IMR-90 (cell line): ENCODE measurements at regions not wholly inside any gene's neighbourhood (a gene's known extent, or its start where the extent isn't known, plus 50 kb on each side); places are given as distances from the start of the nearest gene placed in this dataset.
A peak's percentile ranks its signal among the peaks of the same experiment; 100 is the strongest.

Source experiments
- ATAC-seq: fragments of 200-7000 bp; cut with Tn5 transposase; 2 replicates; pipeline ENCODE4 v1.9.1; 2020; ENCODE audit warnings: low read depth, mild to moderate bottlenecking, moderate library complexity
- BruUV-seq: library from RNA; stranded (reverse); fragments of 400-500 nt; replicated peaks from 2 replicates; lab custom pipeline; 2021; lab: Mats Ljungman, UMichigan
- CTCF ChIA-PET: fragments of 300-600 bp; formaldehyde crosslinking; extraction: SDS; loops from one replicate; lab custom pipeline; 2021; ENCODE audit warnings: antibody characterized with exemption; lab: Yijun Ruan, JAX
- POLR2A ChIA-PET: fragments of 300-600 bp; sonication (Branson Sonifier 250); formaldehyde crosslinking; loops from one replicate; lab custom pipeline; 2022; ENCODE audit warnings: antibody characterized with exemption; ENCODE audit not compliant: unreplicated experiment; lab: Charles Lee
- DNase-seq: peaks from one replicate; pipeline ENCODE4 v3.0.0; 2013
- H2AFZ ChIP-seq: replicated peaks from 2 replicates; pipeline ENCODE3; 2013; ENCODE audit warnings: low read length, mild to moderate bottlenecking; ENCODE audit not compliant: poor library complexity
- H2AK5ac ChIP-seq: 2 replicates; pipeline ENCODE4 v1.6.1; 2013; ENCODE audit warnings: low read depth, low read length, inconsistent platforms
- H2AK9ac ChIP-seq: replicated peaks from 2 replicates; pipeline ENCODE3; 2013; ENCODE audit warnings: mild to moderate bottlenecking, low read depth, low read length, moderate library complexity; ENCODE audit not compliant: poor library complexity
- H2BK120ac ChIP-seq: 2 replicates; pipeline ENCODE4 v1.6.1; 2013; ENCODE audit warnings: low read depth, low read length, inconsistent platforms
- H2BK15ac ChIP-seq: 3 replicates; pipeline ENCODE4 v1.6.1; 2013; ENCODE audit warnings: low read depth, low read length, inconsistent platforms
- H2BK20ac ChIP-seq: 2 replicates; pipeline ENCODE4 v1.6.1; 2013; ENCODE audit warnings: low read depth, mild to moderate bottlenecking, inconsistent platforms, low read length, moderate library complexity
- H2BK5ac ChIP-seq: 2 replicates; pipeline ENCODE4 v1.6.1; 2013; ENCODE audit warnings: mild to moderate bottlenecking, low read depth, low read length, inconsistent platforms; ENCODE audit not compliant: poor library complexity, severe bottlenecking
- H3K14ac ChIP-seq: replicated peaks from 2 replicates; pipeline ENCODE4 v1.6.1; 2013; ENCODE audit warnings: low read depth, low read length, inconsistent platforms
- H3K18ac ChIP-seq: 2 replicates; pipeline ENCODE4 v1.6.1; 2013; ENCODE audit warnings: low read depth, low read length, control low read depth
- H3K23ac ChIP-seq: 2 replicates; pipeline ENCODE4 v1.6.1; 2013; ENCODE audit warnings: low read depth, low read length, inconsistent platforms
- H3K27ac ChIP-seq: 2 replicates; pipeline ENCODE4 v1.5.1; 2013; ENCODE audit warnings: mild to moderate bottlenecking, control low read depth, low read length; ENCODE audit not compliant: insufficient read depth
- H3K27me3 ChIP-seq: 2 replicates; pipeline ENCODE4 v1.6.1; 2013; ENCODE audit warnings: low read length; ENCODE audit not compliant: control insufficient read depth, insufficient read depth
- H3K36me3 ChIP-seq: 2 replicates; pipeline ENCODE4 v1.6.1; 2013; ENCODE audit warnings: low read length, mixed read lengths; ENCODE audit not compliant: control insufficient read depth, insufficient read depth
- H3K4ac ChIP-seq: 2 replicates; pipeline ENCODE4 v1.6.1; 2013; ENCODE audit warnings: low read depth, low read length, inconsistent platforms
- H3K4me1 ChIP-seq: 2 replicates; pipeline ENCODE4 v1.6.1; 2013; ENCODE audit warnings: low read length, mixed read lengths; ENCODE audit not compliant: control insufficient read depth, insufficient read depth
- H3K4me2 ChIP-seq: 2 replicates; pipeline ENCODE4 v1.6.1; 2013; ENCODE audit warnings: low read depth, mild to moderate bottlenecking, control low read depth, low read length, moderate library complexity
- H3K4me3 ChIP-seq: 2 replicates; pipeline ENCODE4 v1.5.1; 2013; ENCODE audit warnings: low read depth, mild to moderate bottlenecking, control low read depth, low read length, moderate library complexity; ENCODE audit not compliant: insufficient read depth
- H3K56ac ChIP-seq: 2 replicates; pipeline ENCODE4 v1.6.1; 2013; ENCODE audit warnings: low read length, inconsistent platforms; ENCODE audit not compliant: insufficient read depth; ENCODE audit errors: extremely low read depth
- H3K79me1 ChIP-seq, 2 experiments: 2 replicates each; pipeline ENCODE4 v1.6.1; 2013; ENCODE audit warnings: low read length in 2 of 2, inconsistent platforms in 1 of 2, low read depth in 1 of 2
- H3K9ac ChIP-seq: 2 replicates; pipeline ENCODE4 v1.6.1; 2013; ENCODE audit warnings: low read depth, low read length, control low read depth
- H3K9me1 ChIP-seq: 2 replicates; pipeline ENCODE4 v1.6.1; 2013; ENCODE audit warnings: low read length, inconsistent platforms; ENCODE audit not compliant: insufficient read depth
- H3K9me3 ChIP-seq: 2 replicates; pipeline ENCODE4 v1.6.1; 2013; ENCODE audit warnings: low read length; ENCODE audit not compliant: control insufficient read depth, insufficient read depth
- H4K20me1 ChIP-seq: 2 replicates; pipeline ENCODE4 v1.6.1; 2013; ENCODE audit warnings: low read length, inconsistent platforms; ENCODE audit not compliant: insufficient read depth
- H4K5ac ChIP-seq: 2 replicates; pipeline ENCODE4 v1.6.1; 2013; ENCODE audit warnings: mild to moderate bottlenecking, low read depth, low read length, control low read depth
- H4K8ac ChIP-seq, 2 experiments: 2 replicates each; pipeline ENCODE4 v1.6.1; 2013; ENCODE audit warnings: low read depth in 2 of 2, low read length in 2 of 2, control low read depth in 1 of 2, inconsistent platforms in 1 of 2
- H4K91ac ChIP-seq: 2 replicates; pipeline ENCODE4 v1.6.1; 2013; ENCODE audit warnings: low read depth, low read length, inconsistent platforms; ENCODE audit not compliant: insufficient read depth
- CTCF ChIP-seq: conservative IDR thresholded peaks from 2 replicates; pipeline ENCODE4 v1.5.1; 2012; ENCODE audit warnings: mild to moderate bottlenecking, low read depth, low read length, improper control_type of control experiment
- ELK1 ChIP-seq: fragments of 150-350 bp; IDR thresholded peaks from 2 replicates; pipeline ENCODE4 v1.6.1; 2016; ENCODE audit warnings: low read depth, mild to moderate bottlenecking, low read length, moderate library complexity, borderline replicate concordance
- MAFK ChIP-seq: IDR thresholded peaks from 2 replicates; pipeline ENCODE4 v1.6.1; 2012; ENCODE audit warnings: low read depth, low read length, improper control_type of control experiment
- MXI1 ChIP-seq: IDR thresholded peaks from 2 replicates; pipeline ENCODE4 v1.6.1; 2012; ENCODE audit warnings: low read depth, mild to moderate bottlenecking, low read length, moderate library complexity, borderline replicate concordance
- WGBS, 2 experiments: methylation state at CpG; one replicate each; pipeline versions ENCODE4 v1.1.5 to v1.1.7; 2013; ENCODE audit warnings: missing lambda C conversion rate in 2 of 2; ENCODE audit not compliant: insufficient read length in 1 of 2; ENCODE audit errors: extremely low coverage in 2 of 2; 5-methylcytosine and 5-hydroxymethylcytosine counted together
- dilution Hi-C: fragments of 300-500 bp; cut with HindIII; formaldehyde crosslinking; loops from one replicate; pipeline ENCODE4 v1.14.3; 2018; ENCODE audit warnings: low sequenced_read_pairs; ENCODE audit not compliant: unreplicated experiment
- in situ Hi-C: fragments of 300-500 bp; cut with MboI; formaldehyde crosslinking; loops from 3 replicates; pipeline ENCODE4 v1.14.3; 2019; ENCODE audit warnings: low sequenced_read_pairs, inconsistent platforms, mixed read lengths
- intact Hi-C: fragments of 100-400 bp; cut with micrococcal nuclease; formaldehyde crosslinking; loops from 2 replicates; pipeline ENCODE4 v1.10.0; 2022

- Histone ChIP-seq H3K4me1 (no peaks in the 10 kb centered on the region; the same call in 1 of the 2 replicates), H3K27ac (no peak overlapping the region), H3K4ac (no peak overlapping the region), H3K56ac (no peak overlapping the region), H3K9me3 (no peaks in the 10 kb centered on the region), H4K5ac (no peak overlapping the region), H3K27me3 (no peaks in the 10 kb centered on the region), H2BK20ac (no peak overlapping the region), H3K18ac (peak overlapping the region; percentile 87; the same call in 1 of the 2 replicates), H2BK15ac (no peak overlapping the region), H3K14ac (0 out of 2 replicates have a peak overlapping the region, but pooled peaks have one; percentile 13), H3K9me1 (no peaks in the 10 kb centered on the region), H2AK5ac (no peak overlapping the region), H3K36me3 (no peaks in the 10 kb centered on the region), H2BK5ac (no peak overlapping the region), H3K23ac (no peak overlapping the region), H4K8ac (peak overlapping the region in 1 of 2 experiments; percentile 17; a peak in 1 of 4 replicates), H3K9ac (no peak overlapping the region), H2AK9ac (no peak overlapping the region), H4K20me1 (no peaks in the 10 kb centered on the region), H3K4me2 (peak overlapping the region; percentile 31; the same call in 1 of the 2 replicates), H3K79me1 (no peaks in the 10 kb centered on the region), H3K4me3 (no peak overlapping the region), H2BK120ac (no peak overlapping the region), H2AFZ (no peak overlapping the region), H4K91ac (no peak overlapping the region)
- ChIA-PET POLR2A (no interaction called here), CTCF (no interaction called here)
- TF ChIP-seq MXI1 (no peak), MAFK (peak; percentile 47), ELK1 (no peak), CTCF (no peak)
- ATAC-seq (no peak), DNase-seq (no peak)
- intact Hi-C loops (no loop called here), dilution Hi-C loops (no loop called here), in situ Hi-C loops (no loop called here)
- no CpG with 5 or more reads among the region's 6 CpGs for WGBS, 2 experiments
- no TSS peak for BruUV-seq
These were observed 62.0 kb upstream of the PDE7B start for GRCh38 chr6:135789375-135790050.
